ENCODE measurements at regions not wholly inside any gene's neighbourhood (a gene's known extent, or its start where the extent isn't known, plus 50 kb on each side); places are given as distances from the start of the nearest gene placed in this dataset.

GRCh38 chr15:93239591-93239990 lies 150.6 kb upstream of the RGMA start:
- no peak for DNase-seq
- no peaks in the 10 kb centered on the region for H3K4me1 ChIP-seq
- no peaks in the 10 kb centered on the region for H3K27me3 ChIP-seq
- TF ChIP-seq POLR2AphosphoS5 (IDR thresholded peaks at IDR 0.05) (no peak), POLR2A (IDR thresholded peaks at IDR 0.05) (no peak), EP300 (IDR thresholded peaks at IDR 0.05; ENCODE audit: low read depth) (no peak), CTCF (IDR thresholded peaks at IDR 0.05) (no peak)
- intact Hi-C loops (cut with DNase I; ENCODE audit: low total_unique reads): no loop called here
- WGBS, 2 donors (ENCODE audit: low coverage in 1 of 2): 94 to 100% methylated on average over 2 to 8 of the region's 8 CpGs
- in situ Hi-C loops (cut with MboI; ENCODE audit: low pct_ligation_motif_present in 1 of 4, low pct_unique_long_range_greater_than_20kb in 1 of 4, low sequenced_read_pairs in 3 of 4): no loop called here
- H3K4me3 ChIP-seq: no peak overlapping the region
- no peaks in the 10 kb centered on the region for H3K9me3 ChIP-seq
- no peaks in the 10 kb centered on the region for H3K36me3 ChIP-seq
- no peak overlapping the region for H3K27ac ChIP-seq

- Histone ChIP-seq H3K36me3 (no peaks in the 10 kb centered on the region), H3K9me3 (no peaks in the 10 kb centered on the region), H3K4me1 (no peaks in the 10 kb centered on the region), H3K27ac (no peak overlapping the region), H3K27me3 (no peaks in the 10 kb centered on the region), H3K4me3 (no peak overlapping the region)
- 65 to 81% methylated on average over 5 to 8 of the region's 8 CpGs for WGBS, 2 donors (ENCODE audit: low coverage in 1 of 2)
- no peak for TF ChIP-seq EP300 (IDR thresholded peaks at IDR 0.05; ENCODE audit: low read depth)
- in situ Hi-C loops (cut with MboI; ENCODE audit: low pct_ligation_motif_present in 1 of 4, low pct_unique_long_range_greater_than_20kb in 1 of 4, low sequenced_read_pairs in 3 of 4) (no loop called here), intact Hi-C loops (cut with DNase I; ENCODE audit: low total_unique reads) (no loop called here)
- DNase-seq: no peak
These were observed 149.6 kb upstream of the RGMA start for GRCh38 chr15:93238641-93239040.

GRCh38 chr15:93235926-93236780 lies 147.1 kb upstream of the RGMA start:
- in situ Hi-C loops (cut with MboI; ENCODE audit: low pct_ligation_motif_present in 1 of 4, low pct_unique_long_range_greater_than_20kb in 1 of 4, low sequenced_read_pairs in 3 of 4) (no loop called here), intact Hi-C loops (cut with DNase I; ENCODE audit: low total_unique reads) (no loop called here)
- Histone ChIP-seq H3K27ac (peak overlapping the region in 1 of 4 donors; percentile 9), H3K4me3 (no peak overlapping the region), H3K9me3 (no peaks in the 10 kb centered on the region), H3K27me3 (no peaks in the 10 kb centered on the region), H3K4me1 (no peaks in the 10 kb centered on the region), H3K36me3 (no peaks in the 10 kb centered on the region)
- DNase-seq: peak; percentile 30
- 50 to 54% methylated on average over 16 to 17 of the region's 17 CpGs for WGBS, 2 donors (ENCODE audit: low coverage in 1 of 2)
- no peak for TF ChIP-seq POLR2A (IDR thresholded peaks at IDR 0.05)
- no peak for TF ChIP-seq CTCF (IDR thresholded peaks at IDR 0.05)
- TF ChIP-seq EP300 (IDR thresholded peaks at IDR 0.05; ENCODE audit: low read depth): no peak
- TF ChIP-seq POLR2AphosphoS5 (IDR thresholded peaks at IDR 0.05): no peak

- 59 to 64% methylated on average over 5 of the region's 5 CpGs for WGBS, 2 donors (ENCODE audit: low coverage in 1 of 2)
- Histone ChIP-seq H3K4me1 (no peaks in the 10 kb centered on the region), H3K27me3 (no peaks in the 10 kb centered on the region), H3K4me3 (no peak overlapping the region), H3K36me3 (no peaks in the 10 kb centered on the region), H3K27ac (no peak overlapping the region), H3K9me3 (no peaks in the 10 kb centered on the region)
- DNase-seq: no peak
- in situ Hi-C loops (cut with MboI; ENCODE audit: low pct_ligation_motif_present in 1 of 4, low pct_unique_long_range_greater_than_20kb in 1 of 4, low sequenced_read_pairs in 3 of 4): no loop called here
- TF ChIP-seq CTCF (IDR thresholded peaks at IDR 0.05) (no peak), POLR2AphosphoS5 (IDR thresholded peaks at IDR 0.05) (no peak), POLR2A (IDR thresholded peaks at IDR 0.05) (no peak), EP300 (IDR thresholded peaks at IDR 0.05; ENCODE audit: low read depth) (no peak)
- intact Hi-C loops (cut with DNase I; ENCODE audit: low total_unique reads): no loop called here
These were observed 146.3 kb upstream of the RGMA start for GRCh38 chr15:93235269-93235668.
